ENCODE measurements at regions not wholly inside any gene's neighbourhood (a gene's known extent, or its start where the extent isn't known, plus 50 kb on each side); places are given as distances from the start of the nearest gene placed in this dataset.

DNA sequence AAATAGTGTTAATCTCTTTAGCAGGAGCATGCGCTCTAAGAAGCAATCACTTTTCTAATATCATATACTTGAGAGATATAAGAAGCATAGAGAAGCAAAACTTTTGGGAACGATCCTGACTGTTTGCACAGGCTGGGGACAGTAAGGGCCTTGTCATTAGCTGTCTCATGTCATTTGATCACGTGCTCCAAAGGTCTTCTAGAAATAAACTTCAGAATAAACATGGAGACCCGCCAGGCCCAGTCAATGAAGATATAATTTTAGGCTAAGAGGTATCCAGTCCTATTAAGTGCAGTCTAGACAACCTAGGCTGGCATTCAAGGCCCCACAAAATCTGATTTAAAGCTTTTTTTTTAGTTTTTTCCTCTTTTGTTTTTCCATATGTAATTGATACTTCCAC, 111.0 kb upstream of the APC start:
- H3K36me3 ChIP-seq (ENCODE audit: control insufficient read depth, low read length) = no peaks in the 10 kb centered on the region
- no peaks in the 10 kb centered on the region for H4K20me1 ChIP-seq (ENCODE audit: control insufficient read depth, insufficient read depth, low read depth, low read length)
- no peaks in the 10 kb centered on the region for H3F3A ChIP-seq (ENCODE audit: control insufficient read depth, insufficient read depth)
- H3K9me2 ChIP-seq (replicated peaks; ENCODE audit: control insufficient read depth, low read length) = no peaks in the 10 kb centered on the region
- H3K4me2 ChIP-seq (ENCODE audit: low read length) = no peak overlapping the region
- no peaks in the 10 kb centered on the region for H3K4me1 ChIP-seq (ENCODE audit: control insufficient read depth, low read length)
- H3K4me3 ChIP-seq (ENCODE audit: low read length) = no peak overlapping the region
- H3K9me3 ChIP-seq (ENCODE audit: control insufficient read depth, insufficient read depth, low read length) = no peaks in the 10 kb centered on the region
- TF ChIP-seq EZH2phosphoT487 (IDR thresholded peaks at IDR 0.05; ENCODE audit: borderline replicate concordance, low read length) = no peak
- TF ChIP-seq, protein P1, sequence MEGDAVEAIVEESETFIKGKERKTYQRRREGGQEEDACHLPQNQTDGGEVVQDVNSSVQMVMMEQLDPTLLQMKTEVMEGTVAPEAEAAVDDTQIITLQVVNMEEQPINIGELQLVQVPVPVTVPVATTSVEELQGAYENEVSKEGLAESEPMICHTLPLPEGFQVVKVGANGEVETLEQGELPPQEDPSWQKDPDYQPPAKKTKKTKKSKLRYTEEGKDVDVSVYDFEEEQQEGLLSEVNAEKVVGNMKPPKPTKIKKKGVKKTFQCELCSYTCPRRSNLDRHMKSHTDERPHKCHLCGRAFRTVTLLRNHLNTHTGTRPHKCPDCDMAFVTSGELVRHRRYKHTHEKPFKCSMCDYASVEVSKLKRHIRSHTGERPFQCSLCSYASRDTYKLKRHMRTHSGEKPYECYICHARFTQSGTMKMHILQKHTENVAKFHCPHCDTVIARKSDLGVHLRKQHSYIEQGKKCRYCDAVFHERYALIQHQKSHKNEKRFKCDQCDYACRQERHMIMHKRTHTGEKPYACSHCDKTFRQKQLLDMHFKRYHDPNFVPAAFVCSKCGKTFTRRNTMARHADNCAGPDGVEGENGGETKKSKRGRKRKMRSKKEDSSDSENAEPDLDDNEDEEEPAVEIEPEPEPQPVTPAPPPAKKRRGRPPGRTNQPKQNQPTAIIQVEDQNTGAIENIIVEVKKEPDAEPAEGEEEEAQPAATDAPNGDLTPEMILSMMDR (IDR thresholded peaks at IDR 0.05; ENCODE audit: low read depth, low read length, poor library complexity, severe bottlenecking) = no peak
- no peak overlapping the region for H3K27ac ChIP-seq (ENCODE audit: low read depth, low read length)
- no peaks in the 10 kb centered on the region for H3K79me2 ChIP-seq (ENCODE audit: control insufficient read depth, low read length)
- peaks cover 21% of the 10 kb centered on the region for H3K27me3 ChIP-seq (ENCODE audit: control insufficient read depth, low read length)

GRCh38 chr5:112628214-112628980, 109.3 kb upstream of the APC start:
- Histone ChIP-seq H3K79me2 (ENCODE audit: control insufficient read depth, low read length) (no peaks in the 10 kb centered on the region), H3K27me3 (ENCODE audit: control insufficient read depth, low read length) (peaks cover 19% of the 10 kb centered on the region), H3K4me3 (ENCODE audit: low read length) (no peak overlapping the region), H3K4me1 (ENCODE audit: control insufficient read depth, low read length) (no peaks in the 10 kb centered on the region), H3K36me3 (ENCODE audit: control insufficient read depth, low read length) (no peaks in the 10 kb centered on the region), H3K9me2 (replicated peaks; ENCODE audit: control insufficient read depth, low read length) (no peaks in the 10 kb centered on the region), H3F3A (ENCODE audit: control insufficient read depth, insufficient read depth) (no peaks in the 10 kb centered on the region), H3K4me2 (ENCODE audit: low read length) (no peak overlapping the region), H3K27ac (ENCODE audit: low read depth, low read length) (no peak overlapping the region), H4K20me1 (ENCODE audit: control insufficient read depth, insufficient read depth, low read depth, low read length) (no peaks in the 10 kb centered on the region), H3K9me3 (ENCODE audit: control insufficient read depth, insufficient read depth, low read length) (peaks cover 15% of the 10 kb centered on the region)
- TF ChIP-seq EZH2phosphoT487 (IDR thresholded peaks at IDR 0.05; ENCODE audit: borderline replicate concordance, low read length) = no peak
- TF ChIP-seq, protein P1 (IDR thresholded peaks at IDR 0.05; ENCODE audit: low read depth, low read length, poor library complexity, severe bottlenecking) = no peak

GRCh38 chr5:112630246-112631009, 107.3 kb upstream of the APC start:
- Histone ChIP-seq H3K4me2 (ENCODE audit: low read length) (no peak overlapping the region), H3K27ac (ENCODE audit: low read depth, low read length) (no peak overlapping the region)

More at GRCh38 chr5:112630246-112631009, 107.3 kb upstream of the APC start:
- Histone ChIP-seq H3K27me3 (ENCODE audit: control insufficient read depth, low read length) (peaks cover 14% of the 10 kb centered on the region), H3K36me3 (ENCODE audit: control insufficient read depth, low read length) (no peaks in the 10 kb centered on the region), H3K4me3 (ENCODE audit: low read length) (no peak overlapping the region), H4K20me1 (ENCODE audit: control insufficient read depth, insufficient read depth, low read depth, low read length) (no peaks in the 10 kb centered on the region), H3K79me2 (ENCODE audit: control insufficient read depth, low read length) (no peaks in the 10 kb centered on the region), H3K4me1 (ENCODE audit: control insufficient read depth, low read length) (no peaks in the 10 kb centered on the region), H3K9me3 (ENCODE audit: control insufficient read depth, insufficient read depth, low read length) (peaks cover 16% of the 10 kb centered on the region), H3K9me2 (replicated peaks; ENCODE audit: control insufficient read depth, low read length) (no peaks in the 10 kb centered on the region), H3F3A (ENCODE audit: control insufficient read depth, insufficient read depth) (no peaks in the 10 kb centered on the region)
- TF ChIP-seq, protein P1 (IDR thresholded peaks at IDR 0.05; ENCODE audit: low read depth, low read length, poor library complexity, severe bottlenecking) = no peak
- no peak for TF ChIP-seq EZH2phosphoT487 (IDR thresholded peaks at IDR 0.05; ENCODE audit: borderline replicate concordance, low read length)
